ENCODE measurements at regions not wholly inside any gene's neighbourhood (a gene's known extent, or its start where the extent isn't known, plus 50 kb on each side); places are given as distances from the start of the nearest gene placed in this dataset.

DNA sequence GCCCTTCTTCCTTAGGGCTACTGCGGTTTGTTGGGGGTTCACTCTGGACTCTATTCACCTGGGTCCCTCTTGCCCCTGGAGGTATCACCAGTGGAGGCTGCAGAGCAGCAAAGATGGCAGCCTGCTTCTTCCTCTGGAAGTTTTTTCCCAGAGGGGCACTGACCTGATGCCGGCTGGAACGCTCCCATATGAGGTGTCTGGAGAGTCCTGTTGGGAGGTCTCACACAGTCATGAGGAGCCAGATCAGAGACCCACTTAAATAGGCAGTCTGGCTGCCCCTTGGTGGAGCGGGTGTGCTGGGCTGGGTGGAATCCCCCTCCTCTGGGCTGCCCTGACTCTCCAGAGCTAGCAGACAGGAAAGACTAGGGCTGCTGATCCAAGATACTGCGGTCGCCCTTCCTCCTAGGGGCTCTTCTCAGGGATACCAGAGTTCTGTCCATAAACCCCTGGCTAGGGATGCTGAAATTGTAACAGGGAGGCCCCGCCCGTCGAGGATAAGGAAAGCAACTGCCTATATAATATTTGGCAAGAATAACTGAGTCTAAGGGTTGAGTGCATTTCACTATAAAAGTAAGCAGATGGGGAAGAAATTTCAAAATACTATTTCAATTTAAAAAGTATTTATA, 140.7 kb downstream of the NOL4 start:
- ATAC-seq (no peak), DNase-seq (peak in 1 of 6 donors; percentile 16), FAIRE-seq (no peak)
- Histone ChIP-seq H3K27me3 (no peaks in the 10 kb centered on the region), H3K9me3 (no peaks in the 10 kb centered on the region), H3K27ac (no peak overlapping the region), H3K4me1 (no peaks in the 10 kb centered on the region), H3K36me3 (no peaks in the 10 kb centered on the region), H3K4me3 (no peak overlapping the region)
- TF ChIP-seq, protein P1, sequence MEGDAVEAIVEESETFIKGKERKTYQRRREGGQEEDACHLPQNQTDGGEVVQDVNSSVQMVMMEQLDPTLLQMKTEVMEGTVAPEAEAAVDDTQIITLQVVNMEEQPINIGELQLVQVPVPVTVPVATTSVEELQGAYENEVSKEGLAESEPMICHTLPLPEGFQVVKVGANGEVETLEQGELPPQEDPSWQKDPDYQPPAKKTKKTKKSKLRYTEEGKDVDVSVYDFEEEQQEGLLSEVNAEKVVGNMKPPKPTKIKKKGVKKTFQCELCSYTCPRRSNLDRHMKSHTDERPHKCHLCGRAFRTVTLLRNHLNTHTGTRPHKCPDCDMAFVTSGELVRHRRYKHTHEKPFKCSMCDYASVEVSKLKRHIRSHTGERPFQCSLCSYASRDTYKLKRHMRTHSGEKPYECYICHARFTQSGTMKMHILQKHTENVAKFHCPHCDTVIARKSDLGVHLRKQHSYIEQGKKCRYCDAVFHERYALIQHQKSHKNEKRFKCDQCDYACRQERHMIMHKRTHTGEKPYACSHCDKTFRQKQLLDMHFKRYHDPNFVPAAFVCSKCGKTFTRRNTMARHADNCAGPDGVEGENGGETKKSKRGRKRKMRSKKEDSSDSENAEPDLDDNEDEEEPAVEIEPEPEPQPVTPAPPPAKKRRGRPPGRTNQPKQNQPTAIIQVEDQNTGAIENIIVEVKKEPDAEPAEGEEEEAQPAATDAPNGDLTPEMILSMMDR (IDR thresholded peaks at IDR 0.05) = no peak
- intact Hi-C loops (cut with DNase I) = no loop called here
- WGBS, 2 donors = 89 to 90% methylated on average over 9 of the region's 9 CpGs

DNA sequence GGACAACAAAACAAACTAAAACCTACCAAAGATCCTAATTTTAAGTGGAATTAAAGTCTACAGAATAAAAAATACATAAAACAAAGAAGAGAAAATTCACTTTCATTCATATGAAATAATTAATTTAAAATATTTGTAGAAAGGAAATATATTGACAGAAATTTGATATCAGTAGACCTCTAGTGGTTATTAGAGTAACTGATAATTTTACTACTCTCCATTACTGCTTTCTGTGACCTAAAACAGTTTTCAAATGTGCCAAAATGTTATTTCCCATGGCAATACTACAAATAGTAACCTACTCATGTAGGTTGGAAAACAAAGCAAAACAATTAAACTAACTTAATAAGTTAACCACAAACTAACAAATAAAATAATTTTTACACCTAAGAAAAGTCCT, 147.1 kb downstream of the NOL4 start:
- DNase-seq = no peak
- intact Hi-C loops (cut with DNase I) = no loop called here
- TF ChIP-seq, protein P1 (IDR thresholded peaks at IDR 0.05) = no peak
- Histone ChIP-seq H3K36me3 (no peaks in the 10 kb centered on the region), H3K27ac (no peak overlapping the region), H3K27me3 (no peaks in the 10 kb centered on the region), H3K4me1 (no peaks in the 10 kb centered on the region), H3K4me3 (no peak overlapping the region), H3K9me3 (no peaks in the 10 kb centered on the region)
- no peak for ATAC-seq
- FAIRE-seq = no peak

DNA sequence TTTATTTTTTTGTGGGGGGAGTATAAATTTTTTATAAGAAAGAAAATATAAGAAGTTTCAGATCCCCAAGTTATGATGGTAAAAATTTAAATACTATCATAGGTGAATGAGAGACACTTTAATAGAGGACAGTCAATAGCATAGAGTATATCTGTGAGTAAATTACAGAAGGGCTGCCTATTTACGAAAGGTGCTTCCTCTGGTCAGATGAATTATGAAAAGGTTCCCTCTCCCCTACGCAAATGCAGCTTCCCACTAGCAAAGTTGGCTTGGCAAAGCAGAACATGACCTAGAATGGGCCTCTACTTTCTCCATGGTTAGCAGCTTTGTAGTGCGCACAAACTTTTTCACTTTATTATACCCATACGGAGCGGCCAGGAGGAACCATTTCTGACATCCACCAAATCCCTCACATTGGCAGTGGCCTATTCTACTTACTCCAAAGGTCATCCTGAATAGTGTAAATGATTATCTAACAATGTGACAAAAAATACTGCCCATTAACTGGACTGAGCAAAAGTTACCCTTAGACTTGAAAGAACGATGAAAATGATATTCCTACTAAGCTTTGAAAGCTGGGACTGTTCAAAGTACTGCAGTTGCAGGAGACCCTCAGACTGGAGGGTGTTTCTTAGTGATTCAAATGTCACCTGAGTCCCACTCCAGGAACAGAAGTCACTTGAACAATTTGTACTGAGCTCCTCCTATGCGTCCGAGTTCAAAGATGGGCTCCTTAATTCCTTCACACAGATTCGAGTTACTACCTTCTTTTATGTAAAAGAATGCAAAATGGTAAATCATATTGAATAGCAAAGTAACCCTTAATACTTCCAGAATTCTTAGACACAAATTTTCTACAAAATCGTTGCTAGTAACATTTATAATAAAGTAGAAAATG, 148.5 kb downstream of the NOL4 start:
- H3K27me3 ChIP-seq = no peaks in the 10 kb centered on the region
- no peaks in the 10 kb centered on the region for H3K9me3 ChIP-seq
- intact Hi-C loops (cut with DNase I) = no loop called here
- no peak overlapping the region for H3K4me3 ChIP-seq
- H3K4me1 ChIP-seq = no peaks in the 10 kb centered on the region
- H3K36me3 ChIP-seq = no peaks in the 10 kb centered on the region
- 76 to 86% methylated on average over 10 of the region's 10 CpGs for WGBS, 2 donors
- FAIRE-seq (no peak), DNase-seq (no peak), ATAC-seq (no peak)
- H3K27ac ChIP-seq = no peak overlapping the region
- TF ChIP-seq, protein P1 (IDR thresholded peaks at IDR 0.05) = no peak

DNA sequence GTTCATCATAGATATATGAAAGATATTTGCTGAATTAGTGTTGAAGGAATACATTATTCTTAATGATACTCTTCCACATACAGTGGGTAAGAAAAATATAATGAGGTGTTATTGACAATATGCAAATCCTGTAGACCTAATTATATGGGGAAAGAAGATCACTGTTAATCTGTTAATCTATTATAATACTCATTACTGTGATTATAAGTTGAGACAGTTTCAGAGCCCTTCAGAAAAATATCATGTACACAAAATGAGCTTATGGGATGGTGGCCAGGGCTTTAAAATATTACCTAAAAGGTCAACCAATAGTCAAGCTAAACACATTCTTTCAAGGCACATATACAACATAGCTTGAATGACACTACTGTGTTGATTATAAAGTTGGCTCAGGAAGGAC, 163.5 kb downstream of the NOL4 start:
- Histone ChIP-seq H3K4me1 (no peaks in the 10 kb centered on the region), H3K27me3 (no peaks in the 10 kb centered on the region), H3K9me3 (no peaks in the 10 kb centered on the region), H3K27ac (no peak overlapping the region), H3K4me3 (no peak overlapping the region), H3K36me3 (no peaks in the 10 kb centered on the region)
- FAIRE-seq (no peak), ATAC-seq (no peak), DNase-seq (no peak)
- TF ChIP-seq, protein P1 (IDR thresholded peaks at IDR 0.05) = no peak
- intact Hi-C loops (cut with DNase I) = no loop called here

DNA sequence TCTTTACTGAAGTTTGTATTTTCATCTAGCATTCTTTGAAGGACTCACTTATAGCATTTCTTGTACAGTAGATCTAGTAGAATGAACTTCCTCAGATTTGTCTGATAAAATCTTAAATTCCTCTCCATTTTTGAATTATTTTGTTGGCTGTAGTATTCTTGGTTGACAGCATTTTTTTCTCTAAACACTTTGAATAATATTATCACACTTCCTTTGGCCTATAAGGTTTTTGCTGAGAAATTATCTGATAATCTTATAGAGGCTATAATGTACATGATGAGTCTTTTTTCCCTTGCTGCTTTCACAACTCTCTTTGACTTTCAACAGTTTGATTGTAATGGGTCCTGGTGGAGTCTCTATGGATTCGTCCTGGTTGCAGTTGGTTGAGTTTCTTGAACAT, 169.5 kb downstream of the NOL4 start:
- Histone ChIP-seq H3K9me3 (no peaks in the 10 kb centered on the region), H3K27me3 (no peaks in the 10 kb centered on the region), H3K36me3 (no peaks in the 10 kb centered on the region), H3K27ac (no peak overlapping the region), H3K4me3 (no peak overlapping the region), H3K4me1 (no peaks in the 10 kb centered on the region)
- DNase-seq (no peak), ATAC-seq (no peak), FAIRE-seq (no peak)
- intact Hi-C loops (cut with DNase I) = no loop called here
- TF ChIP-seq, protein P1 (IDR thresholded peaks at IDR 0.05) = no peak
- WGBS, 2 donors = 55 to 57% methylated on average over 1 of the region's 1 CpG

Data from pancreas (tissue), 10 donors.